Peyer's patch (tissue), 4 donors: ENCODE measurements at regions not wholly inside any gene's neighbourhood (a gene's known extent, or its start where the extent isn't known, plus 50 kb on each side); places are given as distances from the start of the nearest gene placed in this dataset.

Source experiments
- DNase-seq, 3 donors: peaks; one replicate each; pipeline ENCODE4 v3.0.0-alpha.2; 2017 to 2019
- H3K27ac ChIP-seq, 4 donors: fragments of 200-600 bp; sonication (generic); one replicate each; pipeline ENCODE4 v1.5.1; 2016 to 2019
- H3K27me3 ChIP-seq, 2 donors: fragments of 200-600 bp; sonication (generic); one replicate each; pipeline ENCODE4 v1.5.1; 2019
- H3K36me3 ChIP-seq, 3 donors: fragments of 200-600 bp; sonication (generic); one replicate each; pipeline ENCODE4 v1.5.1; 2016 to 2019
- H3K4me1 ChIP-seq, 4 donors: fragments of 200-600 bp; sonication (generic); one replicate each; pipeline ENCODE4 v1.5.1; 2016 to 2019
- H3K4me3 ChIP-seq, 4 donors: fragments of 200-600 bp; sonication (generic); 1 replicate in 3 of 4; 2 replicates in 1 of 4; pipeline ENCODE4 v1.5.1; 2016 to 2019; ENCODE audit warnings: mild to moderate bottlenecking in 1 of 4
- H3K9me3 ChIP-seq, 4 donors: fragments of 200-600 bp; sonication (generic); one replicate each; pipeline ENCODE4 v1.5.1; 2016 to 2019; ENCODE audit warnings: mild to moderate bottlenecking in 1 of 4
- POLR2A ChIP-seq, 2 donors: fragments of 450-650 bp; IDR thresholded peaks; one replicate each; pipeline ENCODE4 v1.5.1; 2017; ENCODE audit warnings: antibody characterized with exemption in 2 of 2, mild to moderate bottlenecking in 2 of 2, moderate library complexity in 2 of 2
- TF ChIP-seq, protein P1 (sequence below), 6 experiments: fragments of 450-650 bp in 4 of 6; fragments of 200-600 bp in 2 of 6; sonication (generic) in 1 of 6; IDR thresholded peaks; one replicate each; pipeline ENCODE4 v1.5.1; 2017 to 2019; ENCODE audit warnings: antibody characterized with exemption in 6 of 6, mild to moderate bottlenecking in 3 of 6, moderate library complexity in 1 of 6

DNA sequence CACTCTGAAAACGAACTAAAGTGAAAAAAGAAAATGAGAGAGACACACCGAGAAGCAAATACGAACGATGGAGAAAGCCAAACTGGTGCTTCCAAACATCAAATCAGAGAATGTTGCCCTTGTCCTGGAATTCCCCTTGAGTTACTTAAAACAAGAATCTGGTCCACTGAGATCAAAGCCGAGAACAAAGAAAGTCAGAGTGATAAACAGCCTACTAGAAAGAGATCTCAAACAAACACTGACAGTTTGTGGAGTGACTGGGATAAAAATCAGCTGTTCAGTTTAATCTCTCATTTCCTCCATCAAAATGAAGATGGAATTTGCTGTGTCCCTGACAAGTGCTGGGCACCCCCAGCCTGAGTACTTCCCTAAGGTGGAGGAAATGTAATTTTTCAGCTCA, 582.6 kb downstream of the NR2F1-AS1 start:
- no peak for DNase-seq
- no peaks in the 10 kb centered on the region for H3K4me1 ChIP-seq
- no peaks in the 10 kb centered on the region for H3K36me3 ChIP-seq
- no peak overlapping the region for H3K4me3 ChIP-seq
- TF ChIP-seq, protein P1, sequence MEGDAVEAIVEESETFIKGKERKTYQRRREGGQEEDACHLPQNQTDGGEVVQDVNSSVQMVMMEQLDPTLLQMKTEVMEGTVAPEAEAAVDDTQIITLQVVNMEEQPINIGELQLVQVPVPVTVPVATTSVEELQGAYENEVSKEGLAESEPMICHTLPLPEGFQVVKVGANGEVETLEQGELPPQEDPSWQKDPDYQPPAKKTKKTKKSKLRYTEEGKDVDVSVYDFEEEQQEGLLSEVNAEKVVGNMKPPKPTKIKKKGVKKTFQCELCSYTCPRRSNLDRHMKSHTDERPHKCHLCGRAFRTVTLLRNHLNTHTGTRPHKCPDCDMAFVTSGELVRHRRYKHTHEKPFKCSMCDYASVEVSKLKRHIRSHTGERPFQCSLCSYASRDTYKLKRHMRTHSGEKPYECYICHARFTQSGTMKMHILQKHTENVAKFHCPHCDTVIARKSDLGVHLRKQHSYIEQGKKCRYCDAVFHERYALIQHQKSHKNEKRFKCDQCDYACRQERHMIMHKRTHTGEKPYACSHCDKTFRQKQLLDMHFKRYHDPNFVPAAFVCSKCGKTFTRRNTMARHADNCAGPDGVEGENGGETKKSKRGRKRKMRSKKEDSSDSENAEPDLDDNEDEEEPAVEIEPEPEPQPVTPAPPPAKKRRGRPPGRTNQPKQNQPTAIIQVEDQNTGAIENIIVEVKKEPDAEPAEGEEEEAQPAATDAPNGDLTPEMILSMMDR (IDR thresholded peaks at IDR 0.05), result no peak
- TF ChIP-seq POLR2A (IDR thresholded peaks at IDR 0.05), result no peak
- H3K9me3 ChIP-seq, result peaks cover 0 to 4% (median 0%) of the 10 kb centered on the region in 4 donors
- H3K27me3 ChIP-seq, result no peaks in the 10 kb centered on the region
- no peak overlapping the region for H3K27ac ChIP-seq

- TF ChIP-seq POLR2A (IDR thresholded peaks at IDR 0.05), result no peak
- TF ChIP-seq, protein P1 (IDR thresholded peaks at IDR 0.05), result no peak
- Histone ChIP-seq H3K4me3 (no peak overlapping the region), H3K27ac (no peak overlapping the region), H3K4me1 (no peaks in the 10 kb centered on the region), H3K36me3 (no peaks in the 10 kb centered on the region), H3K9me3 (peaks cover 0 to 4% (median 0%) of the 10 kb centered on the region in 4 donors), H3K27me3 (no peaks in the 10 kb centered on the region)
- DNase-seq, result no peak
Measured at GRCh38 chr5:92994392-92994791, 586.6 kb downstream of the NR2F1-AS1 start.

DNA sequence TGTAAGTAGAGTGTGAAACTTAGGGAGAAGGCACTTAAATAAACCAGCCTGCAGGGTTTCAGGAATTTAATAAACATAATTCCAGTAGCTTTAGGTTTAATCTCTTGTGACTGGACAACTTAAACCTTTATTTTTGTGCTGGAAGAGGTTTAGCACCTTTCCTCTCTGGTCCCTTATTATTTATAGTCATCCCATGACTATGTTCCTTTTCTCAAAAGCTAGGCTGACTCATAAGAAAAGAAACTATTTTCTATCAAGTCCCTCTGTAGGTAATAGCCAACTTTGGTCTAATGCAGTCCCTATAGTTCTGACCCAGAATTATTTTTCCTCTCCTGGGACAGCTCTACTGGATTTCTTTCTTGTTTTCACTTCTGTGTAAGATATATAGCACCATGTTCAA, 588.9 kb downstream of the NR2F1-AS1 start:
- Histone ChIP-seq H3K27me3 (no peaks in the 10 kb centered on the region), H3K27ac (no peak overlapping the region), H3K4me1 (no peaks in the 10 kb centered on the region), H3K9me3 (no peaks in the 10 kb centered on the region), H3K4me3 (no peak overlapping the region), H3K36me3 (no peaks in the 10 kb centered on the region)
- TF ChIP-seq, protein P1 (IDR thresholded peaks at IDR 0.05), result no peak
- no peak for TF ChIP-seq POLR2A (IDR thresholded peaks at IDR 0.05)
- DNase-seq, result no peak

DNA sequence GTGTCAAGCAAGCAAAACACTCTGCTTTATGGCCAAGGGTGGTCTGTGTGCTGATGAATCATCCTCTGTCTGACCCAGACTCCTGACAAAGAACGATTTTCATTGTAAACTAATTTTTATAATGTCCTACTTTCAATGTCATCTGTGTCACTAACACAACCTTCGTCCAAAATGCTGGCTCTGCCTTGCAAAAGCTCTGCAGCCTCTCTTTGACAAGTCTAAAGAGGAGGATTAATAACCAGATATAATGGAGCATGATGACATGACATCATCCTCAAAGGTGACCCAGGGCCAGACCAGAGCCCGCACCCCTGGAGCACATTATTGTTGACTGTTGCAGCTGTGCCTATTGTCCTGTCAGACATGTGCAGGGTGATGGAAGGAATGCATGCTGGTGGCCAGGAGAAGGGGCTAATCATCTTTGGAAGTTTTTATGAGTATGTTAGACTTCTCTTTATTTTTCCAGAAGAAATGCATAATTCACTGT, 589.4 kb downstream of the NR2F1-AS1 start:
- no peak for DNase-seq
- no peak overlapping the region for H3K4me3 ChIP-seq
- no peaks in the 10 kb centered on the region for H3K4me1 ChIP-seq
- no peaks in the 10 kb centered on the region for H3K27me3 ChIP-seq
- no peaks in the 10 kb centered on the region for H3K36me3 ChIP-seq
- TF ChIP-seq, protein P1 (IDR thresholded peaks at IDR 0.05), result no peak
- TF ChIP-seq POLR2A (IDR thresholded peaks at IDR 0.05), result no peak
- no peak overlapping the region for H3K27ac ChIP-seq
- H3K9me3 ChIP-seq, result no peaks in the 10 kb centered on the region

- no peak for DNase-seq
- Histone ChIP-seq H3K27me3 (no peaks in the 10 kb centered on the region), H3K4me1 (no peaks in the 10 kb centered on the region), H3K9me3 (no peaks in the 10 kb centered on the region), H3K36me3 (no peaks in the 10 kb centered on the region), H3K4me3 (no peak overlapping the region), H3K27ac (no peak overlapping the region)
- TF ChIP-seq POLR2A (IDR thresholded peaks at IDR 0.05), result no peak
Measured at GRCh38 chr5:92990771-92991170, 590.2 kb downstream of the NR2F1-AS1 start.

DNA sequence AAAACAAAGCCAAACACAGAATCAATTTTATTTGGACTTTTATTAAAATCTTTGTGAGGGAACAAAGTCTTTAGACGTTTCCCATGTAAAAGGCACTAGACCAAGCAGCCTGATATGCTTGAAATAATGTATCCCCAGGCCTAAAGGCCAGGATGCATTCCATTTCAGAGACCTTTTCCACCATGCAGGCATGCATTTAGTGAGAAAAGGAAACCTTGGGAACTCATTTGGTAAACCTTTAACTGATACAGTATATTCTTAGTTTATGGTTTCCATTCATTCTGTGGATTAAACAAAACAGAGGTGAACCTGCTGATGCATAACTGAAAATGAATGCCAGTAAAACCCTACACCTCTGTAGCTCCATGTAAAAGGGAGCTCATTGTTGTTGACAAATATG, 600.0 kb downstream of the NR2F1-AS1 start:
- Histone ChIP-seq H3K4me1 (no peaks in the 10 kb centered on the region), H3K27ac (no peak overlapping the region), H3K27me3 (no peaks in the 10 kb centered on the region), H3K36me3 (no peaks in the 10 kb centered on the region), H3K9me3 (no peaks in the 10 kb centered on the region), H3K4me3 (no peak overlapping the region)
- no peak for TF ChIP-seq POLR2A (IDR thresholded peaks at IDR 0.05)
- TF ChIP-seq, protein P1 (IDR thresholded peaks at IDR 0.05), result no peak
- no peak for DNase-seq
